ENCODE measurements at regions not wholly inside any gene's neighbourhood (a gene's known extent, or its start where the extent isn't known, plus 50 kb on each side); places are given as distances from the start of the nearest gene placed in this dataset.
A peak's percentile ranks its signal among the peaks of the same experiment; 100 is the strongest.

GRCh38 chr3:43866529-43867353 lies 176.0 kb downstream of the ABHD5 start:
- no peak overlapping the region for H3K27ac ChIP-seq

GRCh38 chr3:43867436-43868072 lies 176.8 kb downstream of the ABHD5 start:
- no peak overlapping the region for H3K27ac ChIP-seq
- no peak for TF ChIP-seq CTCF (conservative IDR thresholded peaks at IDR 0.05)

More at GRCh38 chr3:43866529-43867353, 176.0 kb downstream of the ABHD5 start:
- no peak for TF ChIP-seq CTCF (conservative IDR thresholded peaks at IDR 0.05)

GRCh38 chr3:43869491-43869890 lies 178.8 kb downstream of the ABHD5 start:
- TF ChIP-seq CTCF (conservative IDR thresholded peaks at IDR 0.05) = no peak
- H3K27ac ChIP-seq = no peak overlapping the region

GRCh38 chr3:43870120-43870519 lies 179.4 kb downstream of the ABHD5 start:
- no peak for TF ChIP-seq CTCF (conservative IDR thresholded peaks at IDR 0.05)
- H3K27ac ChIP-seq = no peak overlapping the region

GRCh38 chr3:43870844-43871626 lies 180.3 kb downstream of the ABHD5 start:
- no peak for TF ChIP-seq CTCF (conservative IDR thresholded peaks at IDR 0.05)
- peak overlapping the region; percentile 25 for H3K27ac ChIP-seq

- TF ChIP-seq CTCF (conservative IDR thresholded peaks at IDR 0.05) = no peak
- H3K27ac ChIP-seq = peak overlapping the region; percentile 25; the same call in 1 of the 2 replicates
These were observed 181.0 kb downstream of the ABHD5 start for GRCh38 chr3:43871627-43872245.
